HL-60 (cell line): ENCODE measurements at regions not wholly inside any gene's neighbourhood (a gene's known extent, or its start where the extent isn't known, plus 50 kb on each side); places are given as distances from the start of the nearest gene placed in this dataset.

Source experiments
- GABPA ChIP-seq: IDR thresholded peaks from 2 replicates; pipeline ENCODE4 v1.6.1; 2012; ENCODE audit warnings: low read depth
- POLR2AphosphoS5 ChIP-seq: IDR thresholded peaks from 2 replicates; pipeline ENCODE4 v1.6.1; 2012; ENCODE audit warnings: low read depth
- TF ChIP-seq, protein P1 (sequence below): IDR thresholded peaks from one replicate; pipeline ENCODE4 v1.5.1; 2011; ENCODE audit warnings: low read length, control low read depth, inconsistent platforms; ENCODE audit not compliant: insufficient read depth
- TF ChIP-seq, protein P2 (sequence below): IDR thresholded peaks from 2 replicates; pipeline ENCODE4 v1.6.1; 2012; ENCODE audit warnings: low read depth; ENCODE audit not compliant: insufficient replicate concordance

- TF ChIP-seq, protein P1, sequence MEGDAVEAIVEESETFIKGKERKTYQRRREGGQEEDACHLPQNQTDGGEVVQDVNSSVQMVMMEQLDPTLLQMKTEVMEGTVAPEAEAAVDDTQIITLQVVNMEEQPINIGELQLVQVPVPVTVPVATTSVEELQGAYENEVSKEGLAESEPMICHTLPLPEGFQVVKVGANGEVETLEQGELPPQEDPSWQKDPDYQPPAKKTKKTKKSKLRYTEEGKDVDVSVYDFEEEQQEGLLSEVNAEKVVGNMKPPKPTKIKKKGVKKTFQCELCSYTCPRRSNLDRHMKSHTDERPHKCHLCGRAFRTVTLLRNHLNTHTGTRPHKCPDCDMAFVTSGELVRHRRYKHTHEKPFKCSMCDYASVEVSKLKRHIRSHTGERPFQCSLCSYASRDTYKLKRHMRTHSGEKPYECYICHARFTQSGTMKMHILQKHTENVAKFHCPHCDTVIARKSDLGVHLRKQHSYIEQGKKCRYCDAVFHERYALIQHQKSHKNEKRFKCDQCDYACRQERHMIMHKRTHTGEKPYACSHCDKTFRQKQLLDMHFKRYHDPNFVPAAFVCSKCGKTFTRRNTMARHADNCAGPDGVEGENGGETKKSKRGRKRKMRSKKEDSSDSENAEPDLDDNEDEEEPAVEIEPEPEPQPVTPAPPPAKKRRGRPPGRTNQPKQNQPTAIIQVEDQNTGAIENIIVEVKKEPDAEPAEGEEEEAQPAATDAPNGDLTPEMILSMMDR, result no peak
- TF ChIP-seq, protein P2, sequence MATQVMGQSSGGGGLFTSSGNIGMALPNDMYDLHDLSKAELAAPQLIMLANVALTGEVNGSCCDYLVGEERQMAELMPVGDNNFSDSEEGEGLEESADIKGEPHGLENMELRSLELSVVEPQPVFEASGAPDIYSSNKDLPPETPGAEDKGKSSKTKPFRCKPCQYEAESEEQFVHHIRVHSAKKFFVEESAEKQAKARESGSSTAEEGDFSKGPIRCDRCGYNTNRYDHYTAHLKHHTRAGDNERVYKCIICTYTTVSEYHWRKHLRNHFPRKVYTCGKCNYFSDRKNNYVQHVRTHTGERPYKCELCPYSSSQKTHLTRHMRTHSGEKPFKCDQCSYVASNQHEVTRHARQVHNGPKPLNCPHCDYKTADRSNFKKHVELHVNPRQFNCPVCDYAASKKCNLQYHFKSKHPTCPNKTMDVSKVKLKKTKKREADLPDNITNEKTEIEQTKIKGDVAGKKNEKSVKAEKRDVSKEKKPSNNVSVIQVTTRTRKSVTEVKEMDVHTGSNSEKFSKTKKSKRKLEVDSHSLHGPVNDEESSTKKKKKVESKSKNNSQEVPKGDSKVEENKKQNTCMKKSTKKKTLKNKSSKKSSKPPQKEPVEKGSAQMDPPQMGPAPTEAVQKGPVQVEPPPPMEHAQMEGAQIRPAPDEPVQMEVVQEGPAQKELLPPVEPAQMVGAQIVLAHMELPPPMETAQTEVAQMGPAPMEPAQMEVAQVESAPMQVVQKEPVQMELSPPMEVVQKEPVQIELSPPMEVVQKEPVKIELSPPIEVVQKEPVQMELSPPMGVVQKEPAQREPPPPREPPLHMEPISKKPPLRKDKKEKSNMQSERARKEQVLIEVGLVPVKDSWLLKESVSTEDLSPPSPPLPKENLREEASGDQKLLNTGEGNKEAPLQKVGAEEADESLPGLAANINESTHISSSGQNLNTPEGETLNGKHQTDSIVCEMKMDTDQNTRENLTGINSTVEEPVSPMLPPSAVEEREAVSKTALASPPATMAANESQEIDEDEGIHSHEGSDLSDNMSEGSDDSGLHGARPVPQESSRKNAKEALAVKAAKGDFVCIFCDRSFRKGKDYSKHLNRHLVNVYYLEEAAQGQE, result no peak
- no peak for TF ChIP-seq GABPA
- no peak for TF ChIP-seq POLR2AphosphoS5
These were observed 1040.3 kb downstream of the SOCS6 start for GRCh38 chr18:71329114-71329513.
